OCI-LY1 (cell line): ENCODE measurements at regions not wholly inside any gene's neighbourhood (a gene's known extent, or its start where the extent isn't known, plus 50 kb on each side); places are given as distances from the start of the nearest gene placed in this dataset.

ENCODE experiments used
- H2AFZ ChIP-seq: fragments of 200-600 bp; sonication (generic), shearing (Covaris generic); 2 replicates; pipeline ENCODE4 v1.6.0; 2014; ENCODE audit warnings: antibody characterized with exemption, mild to moderate bottlenecking, low read length
- H3F3A ChIP-seq: fragments of 200-600 bp; sonication (generic), shearing (Covaris generic); 2 replicates; pipeline ENCODE4 v1.6.0; 2014; ENCODE audit warnings: mild to moderate bottlenecking, antibody characterized with exemption, low read length, moderate library complexity; ENCODE audit not compliant: insufficient read depth
- H3K27ac ChIP-seq: fragments of 200-600 bp; sonication (generic); 2 replicates; pipeline ENCODE4 v1.5.1; 2014; ENCODE audit warnings: low read length, mixed run types, mild to moderate bottlenecking, low read depth; ENCODE audit not compliant: poor library complexity, severe bottlenecking
- H3K27me3 ChIP-seq: fragments of 200-600 bp; sonication (generic); 2 replicates; pipeline ENCODE4 v1.6.0; 2014; ENCODE audit warnings: antibody characterized with exemption, mild to moderate bottlenecking, low read length, moderate library complexity; ENCODE audit not compliant: insufficient read depth
- H3K36me3 ChIP-seq: fragments of 200-600 bp; sonication (generic); 2 replicates; pipeline ENCODE4 v1.6.1; 2014; ENCODE audit warnings: mild to moderate bottlenecking, antibody characterized with exemption, low read length, moderate library complexity, mixed read lengths; ENCODE audit not compliant: insufficient read depth
- H3K4me1 ChIP-seq: fragments of 200-600 bp; sonication (generic); 2 replicates; pipeline ENCODE4 v1.5.1; 2014; ENCODE audit warnings: mild to moderate bottlenecking, low read length, moderate library complexity; ENCODE audit not compliant: insufficient read depth, severe bottlenecking
- H3K4me2 ChIP-seq: fragments of 200-600 bp; sonication (generic), shearing (Covaris generic); 2 replicates; pipeline ENCODE4 v1.6.1; 2014; ENCODE audit warnings: low read length
- H3K4me3 ChIP-seq: fragments of 200-600 bp; sonication (generic); 2 replicates; pipeline ENCODE4 v1.5.1; 2014; ENCODE audit warnings: low read length, low read depth, mild to moderate bottlenecking, mixed read lengths; ENCODE audit not compliant: poor library complexity, severe bottlenecking
- H3K79me2 ChIP-seq: fragments of 200-600 bp; shearing (Covaris generic); 2 replicates; pipeline ENCODE4 v1.6.1; 2016; ENCODE audit warnings: mixed run types, low read length, mixed read lengths; ENCODE audit not compliant: insufficient read depth
- H3K9ac ChIP-seq: fragments of 200-600 bp; sonication (generic), shearing (Covaris generic); 2 replicates; pipeline ENCODE4 v1.6.1; 2014; ENCODE audit warnings: mild to moderate bottlenecking, low read length, mixed read lengths
- H3K9me2 ChIP-seq: fragments of 200-600 bp; sonication (generic), shearing (Covaris generic); 2 replicates; pipeline ENCODE4 v1.6.1; 2014; ENCODE audit warnings: low read depth, mild to moderate bottlenecking, low read length, mixed read lengths
- H3K9me3 ChIP-seq: fragments of 200-600 bp; shearing (Covaris generic); 2 replicates; pipeline ENCODE4 v1.6.1; 2014; ENCODE audit warnings: low read length, mixed read lengths
- H4K20me1 ChIP-seq: fragments of 200-600 bp; sonication (generic), shearing (Covaris generic); 2 replicates; pipeline ENCODE4 v1.6.0; 2016; ENCODE audit warnings: mild to moderate bottlenecking, low read length; ENCODE audit not compliant: insufficient read depth
- CTCF ChIP-seq: fragments of 200-600 bp; sonication (generic), shearing (Covaris generic); IDR thresholded peaks from 2 replicates; pipeline ENCODE4 v1.5.1; 2017; ENCODE audit warnings: mild to moderate bottlenecking, antibody characterized with exemption, low read length, moderate library complexity, mixed read lengths
- EZH2 ChIP-seq: fragments of 200-600 bp; sonication (generic), shearing (Covaris generic); IDR thresholded peaks from 2 replicates; pipeline ENCODE4 v1.8.0; 2017; ENCODE audit warnings: borderline replicate concordance, mixed run types, mild to moderate bottlenecking, antibody characterized with exemption, low read length, moderate library complexity, mixed read lengths

GRCh38 chr3:178096955-178097354 lies 439.3 kb upstream of the KCNMB2 start:
- no peak for TF ChIP-seq EZH2
- TF ChIP-seq CTCF, result no peak
- H3K27ac ChIP-seq, result no peak overlapping the region
- no peak overlapping the region for H2AFZ ChIP-seq
- no peaks in the 10 kb centered on the region for H3K79me2 ChIP-seq
- no peak overlapping the region for H3K4me2 ChIP-seq
- no peaks in the 10 kb centered on the region; the same call in 1 of the 2 replicates for H3K27me3 ChIP-seq
- no peaks in the 10 kb centered on the region for H3F3A ChIP-seq
- no peak overlapping the region for H3K4me3 ChIP-seq
- no peaks in the 10 kb centered on the region for H3K9me3 ChIP-seq
- H3K9ac ChIP-seq, result no peak overlapping the region
- no peaks in the 10 kb centered on the region for H3K9me2 ChIP-seq
- H3K36me3 ChIP-seq, result no peaks in the 10 kb centered on the region
- no peaks in the 10 kb centered on the region for H3K4me1 ChIP-seq
- H4K20me1 ChIP-seq, result no peaks in the 10 kb centered on the region

GRCh38 chr3:178097576-178097975 lies 438.7 kb upstream of the KCNMB2 start:
- Histone ChIP-seq H2AFZ (no peak overlapping the region), H4K20me1 (no peaks in the 10 kb centered on the region), H3K4me3 (no peak overlapping the region), H3K9me2 (no peaks in the 10 kb centered on the region), H3K27ac (no peak overlapping the region), H3K4me1 (no peaks in the 10 kb centered on the region), H3K27me3 (no peaks in the 10 kb centered on the region; the same call in 1 of the 2 replicates), H3K36me3 (no peaks in the 10 kb centered on the region), H3K9ac (no peak overlapping the region), H3K9me3 (no peaks in the 10 kb centered on the region), H3F3A (no peaks in the 10 kb centered on the region), H3K79me2 (no peaks in the 10 kb centered on the region), H3K4me2 (no peak overlapping the region)
- TF ChIP-seq CTCF (no peak), EZH2 (no peak)

GRCh38 chr3:178099274-178099673 lies 437.0 kb upstream of the KCNMB2 start:
- Histone ChIP-seq H4K20me1 (no peaks in the 10 kb centered on the region), H3F3A (no peaks in the 10 kb centered on the region), H2AFZ (no peak overlapping the region), H3K4me1 (no peaks in the 10 kb centered on the region), H3K9me2 (no peaks in the 10 kb centered on the region), H3K27ac (no peak overlapping the region), H3K27me3 (no peaks in the 10 kb centered on the region), H3K4me3 (no peak overlapping the region), H3K36me3 (no peaks in the 10 kb centered on the region), H3K9me3 (no peaks in the 10 kb centered on the region), H3K79me2 (no peaks in the 10 kb centered on the region), H3K9ac (no peak overlapping the region), H3K4me2 (no peak overlapping the region)
- TF ChIP-seq CTCF (no peak), EZH2 (no peak)
